IMR-90 (cell line): ENCODE measurements at regions not wholly inside any gene's neighbourhood (a gene's known extent, or its start where the extent isn't known, plus 50 kb on each side); places are given as distances from the start of the nearest gene placed in this dataset.

Experiments
- CTCF ChIP-seq: conservative IDR thresholded peaks from 2 replicates; pipeline ENCODE4 v1.5.1; 2012; ENCODE audit warnings: mild to moderate bottlenecking, low read depth, low read length, improper control_type of control experiment
- NFE2L2 ChIP-seq: fragments of 150-350 bp; IDR thresholded peaks from 2 replicates; pipeline ENCODE4 v1.6.1; 2016; ENCODE audit warnings: low read depth, mild to moderate bottlenecking, low read length

- no peak for TF ChIP-seq NFE2L2
- TF ChIP-seq CTCF: no peak
Observed at GRCh38 chr2:60633615-60634014, 80.2 kb upstream of the BCL11A start.
